GM12892 (cell line): ENCODE measurements at regions not wholly inside any gene's neighbourhood (a gene's known extent, or its start where the extent isn't known, plus 50 kb on each side); places are given as distances from the start of the nearest gene placed in this dataset.

ENCODE experiments used
- POLR2AphosphoS5 ChIP-seq: IDR thresholded peaks from 2 replicates; pipeline ENCODE4 v1.6.1; 2011; ENCODE audit warnings: low read depth, low read length, control low read depth
- TAF1 ChIP-seq: IDR thresholded peaks from 2 replicates; pipeline ENCODE4 v1.6.1; 2011; ENCODE audit warnings: low read depth, mild to moderate bottlenecking, control low read depth, low read length, borderline replicate concordance

DNA sequence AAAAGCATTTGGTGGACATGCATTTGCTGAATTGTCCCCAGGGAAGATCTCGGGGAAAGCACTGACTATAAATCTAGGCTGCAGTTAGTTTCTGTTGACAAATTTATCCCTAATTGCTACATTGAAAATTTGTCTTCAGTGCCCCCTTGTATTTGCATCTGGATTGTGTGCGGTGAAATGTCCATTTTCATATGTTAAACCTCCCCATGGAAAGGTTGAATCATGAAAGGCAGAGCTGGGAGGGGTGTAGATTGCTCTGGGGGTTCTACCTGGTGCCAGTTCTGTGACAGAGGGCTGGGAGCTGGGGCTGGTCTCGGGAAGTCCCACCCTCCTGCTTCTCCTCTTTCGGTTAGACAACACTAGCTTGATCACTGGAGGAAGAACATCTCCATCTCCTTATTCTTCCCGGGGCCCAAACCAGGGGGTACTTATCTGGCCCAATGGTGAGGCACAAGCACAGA lies 101.9 kb downstream of the GADD45G start:
- TF ChIP-seq POLR2AphosphoS5 (no peak), TAF1 (no peak)
